HepG2 (cell line): ENCODE measurements at regions not wholly inside any gene's neighbourhood (a gene's known extent, or its start where the extent isn't known, plus 50 kb on each side); places are given as distances from the start of the nearest gene placed in this dataset.

Experiments
- ONECUT2 ChIP-seq: sonication (generic); formaldehyde crosslinking; IDR thresholded peaks from 2 replicates; pipeline ENCODE4 v1.4.0; 2020; ENCODE audit warnings: missing genetic modification reagents
- RBFOX2 ChIP-seq: fragments of 200-400 bp; formaldehyde crosslinking; IDR thresholded peaks from 2 replicates; pipeline ENCODE4 v1.6.1; 2017; ENCODE audit warnings: low read depth, mild to moderate bottlenecking, low read length
- TAF1 ChIP-seq: sonication (generic); formaldehyde crosslinking; IDR thresholded peaks from 2 replicates; pipeline ENCODE4 v1.4.0; 2020; ENCODE audit warnings: missing genetic modification reagents
- ZNF350 ChIP-seq: sonication (generic); formaldehyde crosslinking; IDR thresholded peaks from 2 replicates; pipeline ENCODE4 v1.4.0; 2020; ENCODE audit warnings: mild to moderate bottlenecking, low read depth, missing genetic modification reagents, borderline replicate concordance
- ZSCAN31 ChIP-seq: sonication (generic); formaldehyde crosslinking; IDR thresholded peaks from 2 replicates; pipeline ENCODE4 v1.5.0; 2020; ENCODE audit warnings: low read depth, mild to moderate bottlenecking, missing genetic modification reagents
- TF ChIP-seq, protein P1 (sequence below): sonication (generic); formaldehyde crosslinking; IDR thresholded peaks from 2 replicates; pipeline ENCODE4 v1.5.0; 2020; ENCODE audit warnings: missing genetic modification reagents, mild to moderate bottlenecking, borderline replicate concordance
- TF ChIP-seq, protein P2 (sequence below): sonication (generic); formaldehyde crosslinking; IDR thresholded peaks from 2 replicates; pipeline ENCODE4 v1.8.1; 2022; ENCODE audit warnings: mild to moderate bottlenecking, missing genetic modification reagents
- TF ChIP-seq, protein P3 (sequence below): sonication (generic); formaldehyde crosslinking; IDR thresholded peaks from 2 replicates; pipeline ENCODE4 v1.5.1; 2020; ENCODE audit warnings: mild to moderate bottlenecking, missing genetic modification reagents, moderate library complexity

- TF ChIP-seq ONECUT2 (no peak), ZSCAN31 (CRISPR knock-in tag) (no peak), ZNF350 (CRISPR knock-in tag) (no peak), TAF1 (CRISPR knock-in tag) (no peak), RBFOX2 (no peak)
- TF ChIP-seq, protein P1, sequence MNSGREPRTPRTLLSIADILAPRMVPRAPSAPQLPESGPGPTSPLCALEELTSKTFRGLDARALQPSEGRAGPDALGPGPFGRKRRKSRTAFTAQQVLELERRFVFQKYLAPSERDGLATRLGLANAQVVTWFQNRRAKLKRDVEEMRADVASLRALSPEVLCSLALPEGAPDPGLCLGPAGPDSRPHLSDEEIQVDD (CRISPR knock-in tag): no peak
- TF ChIP-seq, protein P2, sequence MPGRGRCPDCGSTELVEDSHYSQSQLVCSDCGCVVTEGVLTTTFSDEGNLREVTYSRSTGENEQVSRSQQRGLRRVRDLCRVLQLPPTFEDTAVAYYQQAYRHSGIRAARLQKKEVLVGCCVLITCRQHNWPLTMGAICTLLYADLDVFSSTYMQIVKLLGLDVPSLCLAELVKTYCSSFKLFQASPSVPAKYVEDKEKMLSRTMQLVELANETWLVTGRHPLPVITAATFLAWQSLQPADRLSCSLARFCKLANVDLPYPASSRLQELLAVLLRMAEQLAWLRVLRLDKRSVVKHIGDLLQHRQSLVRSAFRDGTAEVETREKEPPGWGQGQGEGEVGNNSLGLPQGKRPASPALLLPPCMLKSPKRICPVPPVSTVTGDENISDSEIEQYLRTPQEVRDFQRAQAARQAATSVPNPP (CRISPR knock-in tag): no peak
- TF ChIP-seq, protein P3, sequence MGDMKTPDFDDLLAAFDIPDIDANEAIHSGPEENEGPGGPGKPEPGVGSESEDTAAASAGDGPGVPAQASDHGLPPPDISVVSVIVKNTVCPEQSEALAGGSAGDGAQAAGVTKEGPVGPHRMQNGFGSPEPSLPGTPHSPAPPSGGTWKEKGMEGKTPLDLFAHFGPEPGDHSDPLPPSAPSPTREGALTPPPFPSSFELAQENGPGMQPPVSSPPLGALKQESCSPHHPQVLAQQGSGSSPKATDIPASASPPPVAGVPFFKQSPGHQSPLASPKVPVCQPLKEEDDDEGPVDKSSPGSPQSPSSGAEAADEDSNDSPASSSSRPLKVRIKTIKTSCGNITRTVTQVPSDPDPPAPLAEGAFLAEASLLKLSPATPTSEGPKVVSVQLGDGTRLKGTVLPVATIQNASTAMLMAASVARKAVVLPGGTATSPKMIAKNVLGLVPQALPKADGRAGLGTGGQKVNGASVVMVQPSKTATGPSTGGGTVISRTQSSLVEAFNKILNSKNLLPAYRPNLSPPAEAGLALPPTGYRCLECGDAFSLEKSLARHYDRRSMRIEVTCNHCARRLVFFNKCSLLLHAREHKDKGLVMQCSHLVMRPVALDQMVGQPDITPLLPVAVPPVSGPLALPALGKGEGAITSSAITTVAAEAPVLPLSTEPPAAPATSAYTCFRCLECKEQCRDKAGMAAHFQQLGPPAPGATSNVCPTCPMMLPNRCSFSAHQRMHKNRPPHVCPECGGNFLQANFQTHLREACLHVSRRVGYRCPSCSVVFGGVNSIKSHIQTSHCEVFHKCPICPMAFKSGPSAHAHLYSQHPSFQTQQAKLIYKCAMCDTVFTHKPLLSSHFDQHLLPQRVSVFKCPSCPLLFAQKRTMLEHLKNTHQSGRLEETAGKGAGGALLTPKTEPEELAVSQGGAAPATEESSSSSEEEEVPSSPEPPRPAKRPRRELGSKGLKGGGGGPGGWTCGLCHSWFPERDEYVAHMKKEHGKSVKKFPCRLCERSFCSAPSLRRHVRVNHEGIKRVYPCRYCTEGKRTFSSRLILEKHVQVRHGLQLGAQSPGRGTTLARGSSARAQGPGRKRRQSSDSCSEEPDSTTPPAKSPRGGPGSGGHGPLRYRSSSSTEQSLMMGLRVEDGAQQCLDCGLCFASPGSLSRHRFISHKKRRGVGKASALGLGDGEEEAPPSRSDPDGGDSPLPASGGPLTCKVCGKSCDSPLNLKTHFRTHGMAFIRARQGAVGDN (CRISPR knock-in tag): no peak
Measured at GRCh38 chr20:19012676-19013075, 199.1 kb downstream of the SCP2D1 start.
